ENCODE measurements at regions not wholly inside any gene's neighbourhood (a gene's known extent, or its start where the extent isn't known, plus 50 kb on each side); places are given as distances from the start of the nearest gene placed in this dataset.
"Not testable (repeated sequence)": the region's sequence is repeated elsewhere in the genome, so short reads cannot be mapped to it uniquely, and the experiment has no call there.

DNA sequence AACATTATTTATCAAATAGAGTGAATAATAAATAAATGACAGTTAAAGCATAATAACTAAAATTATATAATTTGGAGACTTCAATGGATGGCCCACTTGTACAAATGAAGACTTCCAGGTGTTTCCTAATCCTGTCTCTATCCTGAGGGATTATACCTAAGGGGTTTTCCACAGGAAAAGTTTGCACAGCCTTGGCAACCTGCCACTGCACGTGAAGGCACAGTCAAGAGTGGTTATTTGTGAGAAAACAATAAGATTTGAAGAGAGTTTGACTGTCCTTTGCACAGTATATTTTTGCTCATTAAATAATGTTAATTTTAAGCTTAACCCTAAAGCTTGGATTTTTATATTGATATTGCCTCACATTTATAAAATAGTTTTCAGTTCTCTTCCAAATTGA, 178.2 kb upstream of the POMZP3 start:
- not testable (repeated sequence) for H3K79me2 ChIP-seq (ENCODE audit: insufficient read depth, low read length); H3K4me1 ChIP-seq (ENCODE audit: insufficient read depth, low read length); H3K4me3 ChIP-seq (ENCODE audit: insufficient read depth, low read length); H3K27me3 ChIP-seq (ENCODE audit: insufficient read depth, low read length); H2AFZ ChIP-seq (ENCODE audit: low read length); H3K9me3 ChIP-seq (ENCODE audit: low read depth, low read length); H3K27ac ChIP-seq (ENCODE audit: low read depth, low read length); H3K4me2 ChIP-seq (ENCODE audit: insufficient read depth, low read length); DNase-seq (ENCODE audit: insufficient read length, low spot score, missing footprints); H3K36me3 ChIP-seq (ENCODE audit: insufficient read depth, low read length); H4K20me1 ChIP-seq (ENCODE audit: insufficient read depth, low read length)

DNA sequence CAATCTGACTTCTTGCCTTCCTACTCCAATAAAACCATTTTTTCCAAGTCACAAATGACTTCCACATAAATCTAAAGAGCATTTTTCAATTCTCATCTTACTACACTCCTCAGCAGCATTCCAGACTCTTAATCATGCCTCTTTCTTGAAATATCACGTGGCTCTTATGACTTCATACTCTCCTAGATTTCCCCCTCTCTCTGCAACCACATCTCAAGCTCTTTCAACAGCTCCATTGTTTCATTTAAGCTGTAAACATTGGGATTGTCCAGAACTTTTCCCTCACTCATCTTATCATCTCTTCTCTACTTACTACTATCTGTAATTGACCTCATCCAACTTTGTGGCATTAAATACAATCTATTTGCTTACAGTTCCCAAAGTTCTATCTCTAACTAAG, 170.6 kb upstream of the POMZP3 start:
- DNase-seq (ENCODE audit: insufficient read length, low spot score, missing footprints): not testable (repeated sequence)

DNA sequence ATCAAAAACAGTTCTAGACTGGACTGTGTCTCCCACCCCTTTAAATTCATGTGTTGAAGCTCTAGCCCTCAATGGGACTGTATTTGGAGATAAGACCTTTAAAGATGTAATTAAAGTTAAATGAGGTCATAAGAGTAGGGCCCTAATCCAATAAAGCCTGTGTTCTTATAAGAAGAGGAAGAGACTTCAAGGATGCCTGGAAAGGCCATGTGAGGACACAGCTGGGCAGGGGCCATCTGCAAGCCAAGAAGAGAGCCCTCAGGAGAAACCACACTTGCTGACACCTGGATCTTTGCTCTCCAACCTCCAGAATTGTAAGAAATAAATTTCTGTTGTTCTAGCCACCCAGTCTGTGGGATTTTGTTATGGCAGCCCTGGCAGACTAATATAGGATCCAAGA, 153.6 kb upstream of the POMZP3 start:
- not testable (repeated sequence) for H4K20me1 ChIP-seq (ENCODE audit: insufficient read depth, low read length); DNase-seq (ENCODE audit: insufficient read length, low spot score, missing footprints); H3K4me2 ChIP-seq (ENCODE audit: insufficient read depth, low read length); H3K27ac ChIP-seq (ENCODE audit: low read depth, low read length); H3K4me3 ChIP-seq (ENCODE audit: insufficient read depth, low read length); H3K9me3 ChIP-seq (ENCODE audit: low read depth, low read length); H2AFZ ChIP-seq (ENCODE audit: low read length); H3K4me1 ChIP-seq (ENCODE audit: insufficient read depth, low read length); H3K79me2 ChIP-seq (ENCODE audit: insufficient read depth, low read length); H3K36me3 ChIP-seq (ENCODE audit: insufficient read depth, low read length); H3K27me3 ChIP-seq (ENCODE audit: insufficient read depth, low read length)

More for the DNA sequence above, 170.6 kb upstream of the POMZP3 start:
- H3K4me1 ChIP-seq (ENCODE audit: insufficient read depth, low read length); H3K36me3 ChIP-seq (ENCODE audit: insufficient read depth, low read length); H3K4me2 ChIP-seq (ENCODE audit: insufficient read depth, low read length); H3K9me3 ChIP-seq (ENCODE audit: low read depth, low read length); H3K79me2 ChIP-seq (ENCODE audit: insufficient read depth, low read length); H3K27me3 ChIP-seq (ENCODE audit: insufficient read depth, low read length); H4K20me1 ChIP-seq (ENCODE audit: insufficient read depth, low read length); H2AFZ ChIP-seq (ENCODE audit: low read length); H3K27ac ChIP-seq (ENCODE audit: low read depth, low read length); H3K4me3 ChIP-seq (ENCODE audit: insufficient read depth, low read length): not testable (repeated sequence)

DNA sequence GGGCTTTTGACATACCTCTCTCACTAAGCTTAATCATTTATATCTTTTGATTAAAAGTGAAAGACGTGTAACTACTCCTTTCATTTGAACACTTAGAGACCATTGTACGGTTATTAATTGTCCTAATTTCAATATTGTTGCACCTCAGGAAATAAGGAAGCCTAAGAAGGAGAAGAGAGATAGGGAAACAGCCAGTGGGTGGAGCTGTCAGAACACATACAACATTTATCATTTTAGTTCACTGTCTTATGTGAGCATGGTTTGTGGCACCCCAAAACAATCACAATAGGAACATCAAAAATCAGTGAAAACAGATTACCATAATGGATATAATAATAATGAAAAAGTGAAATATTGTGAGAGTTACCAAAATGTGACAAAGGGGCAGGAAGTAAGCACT, 147.2 kb upstream of the POMZP3 start:
- H3K9me3 ChIP-seq (ENCODE audit: low read depth, low read length); H3K27me3 ChIP-seq (ENCODE audit: insufficient read depth, low read length); H3K4me2 ChIP-seq (ENCODE audit: insufficient read depth, low read length); H2AFZ ChIP-seq (ENCODE audit: low read length); H3K4me1 ChIP-seq (ENCODE audit: insufficient read depth, low read length); H3K4me3 ChIP-seq (ENCODE audit: insufficient read depth, low read length); H3K27ac ChIP-seq (ENCODE audit: low read depth, low read length); H3K36me3 ChIP-seq (ENCODE audit: insufficient read depth, low read length); DNase-seq (ENCODE audit: insufficient read length, low spot score, missing footprints); H4K20me1 ChIP-seq (ENCODE audit: insufficient read depth, low read length); H3K79me2 ChIP-seq (ENCODE audit: insufficient read depth, low read length): not testable (repeated sequence)

DNA sequence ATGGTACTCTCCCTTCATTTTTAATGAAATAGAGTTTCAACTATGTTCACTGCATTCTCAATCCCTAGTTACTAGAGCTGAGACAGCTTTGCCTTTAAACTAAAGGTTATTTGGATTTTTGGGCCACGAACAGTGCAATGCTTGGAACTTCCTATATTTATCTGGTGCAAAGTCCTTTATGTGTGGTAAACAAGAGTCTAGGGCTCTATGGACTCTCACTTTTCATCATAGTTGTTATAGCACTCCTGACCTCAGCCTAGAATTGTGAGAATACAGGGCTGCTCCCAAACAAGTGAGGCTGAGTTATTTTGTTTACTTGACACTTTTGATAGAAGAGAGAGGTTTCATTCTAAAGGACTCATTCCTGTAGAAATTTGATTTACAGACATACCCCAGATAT, 144.9 kb upstream of the POMZP3 start:
- H3K4me3 ChIP-seq (ENCODE audit: insufficient read depth, low read length); H3K4me1 ChIP-seq (ENCODE audit: insufficient read depth, low read length); H3K36me3 ChIP-seq (ENCODE audit: insufficient read depth, low read length); H4K20me1 ChIP-seq (ENCODE audit: insufficient read depth, low read length); H3K27ac ChIP-seq (ENCODE audit: low read depth, low read length); H3K4me2 ChIP-seq (ENCODE audit: insufficient read depth, low read length); DNase-seq (ENCODE audit: insufficient read length, low spot score, missing footprints); H2AFZ ChIP-seq (ENCODE audit: low read length); H3K27me3 ChIP-seq (ENCODE audit: insufficient read depth, low read length); H3K9me3 ChIP-seq (ENCODE audit: low read depth, low read length); H3K79me2 ChIP-seq (ENCODE audit: insufficient read depth, low read length): not testable (repeated sequence)

DNA sequence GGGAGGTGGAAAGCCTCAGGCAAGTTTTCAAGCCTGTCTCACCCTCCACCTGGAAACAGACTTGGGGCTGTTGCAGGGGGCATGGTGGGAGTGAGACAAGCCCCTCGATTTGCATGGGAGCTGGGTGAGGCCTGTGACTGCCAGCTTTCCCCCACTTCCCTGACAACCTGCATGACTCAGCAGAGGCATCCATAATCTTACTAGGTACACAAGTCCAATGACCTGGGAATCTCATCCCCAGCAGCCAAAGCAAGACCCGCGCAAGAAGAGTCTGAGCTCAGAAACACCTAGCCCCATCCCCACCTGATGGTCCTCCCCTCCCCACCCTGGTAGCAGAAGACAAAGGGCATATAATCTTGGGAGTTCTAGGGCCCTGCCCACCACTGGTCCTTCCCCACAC, 136.9 kb upstream of the POMZP3 start:
- H3K9me3 ChIP-seq (ENCODE audit: low read depth, low read length); H3K4me3 ChIP-seq (ENCODE audit: insufficient read depth, low read length); H4K20me1 ChIP-seq (ENCODE audit: insufficient read depth, low read length); H3K36me3 ChIP-seq (ENCODE audit: insufficient read depth, low read length); H3K27ac ChIP-seq (ENCODE audit: low read depth, low read length); H3K27me3 ChIP-seq (ENCODE audit: insufficient read depth, low read length); H2AFZ ChIP-seq (ENCODE audit: low read length); H3K4me2 ChIP-seq (ENCODE audit: insufficient read depth, low read length); H3K79me2 ChIP-seq (ENCODE audit: insufficient read depth, low read length); H3K4me1 ChIP-seq (ENCODE audit: insufficient read depth, low read length); DNase-seq (ENCODE audit: insufficient read length, low spot score, missing footprints): not testable (repeated sequence)

DNA sequence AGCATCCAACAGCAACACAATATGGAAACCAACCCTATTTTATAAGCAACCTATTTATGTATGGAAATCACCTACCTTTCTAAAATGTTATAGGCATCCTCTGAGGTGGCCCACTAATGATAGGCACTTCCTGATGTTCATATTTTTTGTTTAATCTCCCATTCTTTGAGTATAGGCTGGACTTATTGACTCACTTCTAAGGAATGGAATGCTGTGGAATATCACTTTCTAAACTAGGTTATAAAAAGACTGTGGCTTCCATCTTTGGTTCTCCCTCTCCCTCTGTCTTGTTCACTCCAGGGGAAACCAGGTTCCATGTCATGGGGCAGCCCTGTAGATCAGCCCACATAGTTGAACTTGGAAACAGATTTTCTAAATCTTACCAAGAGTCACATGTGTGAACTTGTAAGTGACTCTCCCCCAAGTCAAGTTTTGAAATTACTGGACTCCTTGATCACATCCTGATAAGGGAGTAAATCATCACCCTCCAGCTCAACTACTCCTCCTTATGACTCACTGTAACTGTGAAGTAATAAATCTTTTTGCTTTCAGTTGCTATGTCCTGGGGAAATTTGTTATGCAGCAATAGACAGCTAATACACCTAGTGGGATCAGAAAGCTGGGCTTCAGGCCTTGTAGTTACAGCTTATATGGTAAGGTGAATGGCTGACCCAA, 133.6 kb upstream of the POMZP3 start:
- H3K36me3 ChIP-seq (ENCODE audit: insufficient read depth, low read length); H3K27me3 ChIP-seq (ENCODE audit: insufficient read depth, low read length); H4K20me1 ChIP-seq (ENCODE audit: insufficient read depth, low read length); H3K4me3 ChIP-seq (ENCODE audit: insufficient read depth, low read length); H2AFZ ChIP-seq (ENCODE audit: low read length); H3K9me3 ChIP-seq (ENCODE audit: low read depth, low read length); H3K4me1 ChIP-seq (ENCODE audit: insufficient read depth, low read length); H3K27ac ChIP-seq (ENCODE audit: low read depth, low read length); H3K4me2 ChIP-seq (ENCODE audit: insufficient read depth, low read length); H3K79me2 ChIP-seq (ENCODE audit: insufficient read depth, low read length): not testable (repeated sequence)
- peak; percentile 1 for DNase-seq (ENCODE audit: insufficient read length, low spot score, missing footprints)

DNA sequence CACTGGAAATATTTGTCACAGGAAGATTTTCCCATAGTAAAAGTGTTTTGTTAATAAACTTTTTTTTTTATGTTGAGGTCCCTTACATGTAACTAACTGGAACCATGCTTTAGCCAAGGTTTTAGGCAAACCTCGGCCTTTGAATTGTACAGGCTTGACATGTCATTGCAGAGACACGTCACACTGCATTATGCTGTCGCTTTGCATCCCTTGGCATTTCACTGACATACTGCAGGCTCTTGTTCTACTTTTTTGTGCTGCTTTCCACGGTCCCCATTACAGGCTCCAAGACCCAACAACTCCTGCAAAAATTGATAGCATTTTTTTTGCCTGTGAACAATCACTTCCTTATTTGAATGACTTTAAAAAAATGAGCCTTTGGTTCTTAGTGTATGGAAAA, 112.5 kb upstream of the POMZP3 start:
- not testable (repeated sequence) for H3K79me2 ChIP-seq (ENCODE audit: insufficient read depth, low read length); H3K27me3 ChIP-seq (ENCODE audit: insufficient read depth, low read length); H3K4me1 ChIP-seq (ENCODE audit: insufficient read depth, low read length); H3K4me2 ChIP-seq (ENCODE audit: insufficient read depth, low read length); H3K36me3 ChIP-seq (ENCODE audit: insufficient read depth, low read length); H2AFZ ChIP-seq (ENCODE audit: low read length); H4K20me1 ChIP-seq (ENCODE audit: insufficient read depth, low read length); DNase-seq (ENCODE audit: insufficient read length, low spot score, missing footprints); H3K4me3 ChIP-seq (ENCODE audit: insufficient read depth, low read length); H3K27ac ChIP-seq (ENCODE audit: low read depth, low read length); H3K9me3 ChIP-seq (ENCODE audit: low read depth, low read length)

DNA sequence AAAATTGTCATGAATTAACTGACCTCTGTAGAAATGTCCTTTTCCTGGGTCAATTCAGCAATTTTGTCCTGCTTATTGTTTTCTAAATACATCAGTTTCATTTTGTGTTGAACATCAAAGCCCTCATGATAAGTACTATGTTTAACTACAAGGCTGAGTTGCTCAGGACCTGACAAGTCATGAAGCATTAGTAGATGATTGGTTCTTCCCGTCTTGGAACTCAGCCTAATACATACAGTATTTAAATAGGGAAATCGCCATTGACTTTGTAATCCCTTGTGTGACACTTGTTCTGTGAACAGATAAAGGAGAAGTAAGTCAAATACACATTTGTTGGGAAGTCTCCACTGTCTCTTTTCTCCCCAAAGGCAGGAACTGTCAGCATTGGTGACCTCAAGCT, 109.6 kb upstream of the POMZP3 start:
- H3K27me3 ChIP-seq (ENCODE audit: insufficient read depth, low read length); H3K9me3 ChIP-seq (ENCODE audit: low read depth, low read length); H3K4me3 ChIP-seq (ENCODE audit: insufficient read depth, low read length); H3K79me2 ChIP-seq (ENCODE audit: insufficient read depth, low read length); H3K4me1 ChIP-seq (ENCODE audit: insufficient read depth, low read length); H3K4me2 ChIP-seq (ENCODE audit: insufficient read depth, low read length); DNase-seq (ENCODE audit: insufficient read length, low spot score, missing footprints); H3K36me3 ChIP-seq (ENCODE audit: insufficient read depth, low read length); H4K20me1 ChIP-seq (ENCODE audit: insufficient read depth, low read length); H3K27ac ChIP-seq (ENCODE audit: low read depth, low read length); H2AFZ ChIP-seq (ENCODE audit: low read length): not testable (repeated sequence)
